K562 (cell line): ENCODE measurements at regions not wholly inside any gene's neighbourhood (a gene's known extent, or its start where the extent isn't known, plus 50 kb on each side); places are given as distances from the start of the nearest gene placed in this dataset.

Experiments
- CBX3 ChIP-seq, 2 experiments: IDR thresholded peaks; 1 replicate in 1 of 2; 2 replicates in 1 of 2; pipeline ENCODE4 v1.6.1; 2012; ENCODE audit warnings: inconsistent platforms in 2 of 2, low read length in 2 of 2, borderline replicate concordance in 1 of 2, control low read depth in 1 of 2
- E2F4 ChIP-seq: sonication (generic); formaldehyde crosslinking; IDR thresholded peaks from 2 replicates; pipeline ENCODE4 v1.8.0; 2022; ENCODE audit warnings: mild to moderate bottlenecking, low read depth, missing genetic modification reagents

- TF ChIP-seq E2F4 (CRISPR knock-in tag) (no peak), CBX3 (IDR thresholded peaks at IDR 0.05; ENCODE audit: borderline replicate concordance in 1 of 2, low read length in 2 of 2) (no peak)
These were observed 102.2 kb upstream of the ELMO1 start for GRCh38 chr7:37550872-37551271.
